ENCODE measurements at regions not wholly inside any gene's neighbourhood (a gene's known extent, or its start where the extent isn't known, plus 50 kb on each side); places are given as distances from the start of the nearest gene placed in this dataset.
"Not testable (repeated sequence)": the region's sequence is repeated elsewhere in the genome, so short reads cannot be mapped to it uniquely, and the experiment has no call there.

DNA sequence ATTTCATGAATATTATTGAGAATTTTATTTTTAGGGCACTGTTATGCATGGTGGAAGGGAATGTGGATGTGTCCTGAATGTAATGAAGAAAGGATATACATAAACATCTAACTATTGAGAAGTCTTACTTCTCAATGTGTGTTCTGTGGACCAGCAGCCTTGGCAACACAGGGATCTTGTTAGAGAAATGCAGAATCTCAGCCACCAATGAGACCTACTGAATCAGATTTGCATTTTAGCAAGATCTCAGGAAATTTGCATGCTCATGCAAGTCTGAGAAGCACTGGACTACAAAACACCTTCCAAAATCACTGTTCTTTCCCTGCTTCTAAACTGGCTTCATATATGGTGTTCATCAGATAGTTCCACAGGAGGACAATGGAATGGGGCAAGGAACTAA, 139.7 kb upstream of the WDFY3 start:
- DNase-seq (ENCODE audit: low read depth): no peak

DNA sequence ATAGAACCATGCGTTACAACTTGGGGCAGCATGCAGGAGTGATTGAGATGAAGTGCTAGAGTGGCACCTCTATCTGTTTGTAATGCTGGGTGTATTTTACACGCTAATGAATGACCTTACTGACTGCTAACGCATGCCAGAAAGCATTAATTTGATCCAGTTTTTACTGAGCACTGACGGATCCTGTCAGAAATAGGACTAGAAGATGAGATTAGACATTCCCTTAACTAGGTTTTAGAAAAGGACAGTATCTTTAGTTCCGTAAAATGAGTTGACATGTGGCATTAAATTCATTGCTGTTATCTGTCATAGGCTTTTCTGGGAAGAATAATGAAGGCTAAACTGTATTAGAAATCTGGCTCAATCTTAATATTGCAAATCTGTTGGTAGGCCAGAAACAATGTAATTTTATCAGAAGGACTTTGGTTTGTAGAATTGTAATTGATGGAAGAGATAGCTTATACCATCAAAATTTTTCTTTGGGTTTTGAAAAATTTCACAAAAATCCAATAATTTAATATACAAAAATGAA, 140.4 kb upstream of the WDFY3 start:
- no peak for DNase-seq (ENCODE audit: low read depth)

DNA sequence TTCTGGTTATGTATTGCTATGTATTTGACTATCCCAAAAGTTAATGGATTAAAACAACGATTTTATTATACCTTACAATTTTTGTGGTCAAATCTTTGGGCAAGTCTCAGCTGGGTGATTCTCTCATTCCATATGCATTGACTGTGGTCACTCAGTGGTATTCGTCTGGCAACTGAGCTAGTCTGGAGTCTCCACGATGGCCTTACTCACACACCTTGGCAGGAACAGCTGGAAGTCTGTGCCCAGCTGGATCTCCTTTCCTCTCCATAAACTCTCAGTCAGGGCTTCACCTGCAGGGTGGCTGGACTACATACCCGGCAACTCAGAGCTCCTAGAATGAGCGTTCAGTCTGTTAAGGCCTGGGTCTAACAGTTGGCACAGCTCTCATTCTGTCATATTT, 141.1 kb upstream of the WDFY3 start:
- DNase-seq (ENCODE audit: low read depth): peak; percentile 24

DNA sequence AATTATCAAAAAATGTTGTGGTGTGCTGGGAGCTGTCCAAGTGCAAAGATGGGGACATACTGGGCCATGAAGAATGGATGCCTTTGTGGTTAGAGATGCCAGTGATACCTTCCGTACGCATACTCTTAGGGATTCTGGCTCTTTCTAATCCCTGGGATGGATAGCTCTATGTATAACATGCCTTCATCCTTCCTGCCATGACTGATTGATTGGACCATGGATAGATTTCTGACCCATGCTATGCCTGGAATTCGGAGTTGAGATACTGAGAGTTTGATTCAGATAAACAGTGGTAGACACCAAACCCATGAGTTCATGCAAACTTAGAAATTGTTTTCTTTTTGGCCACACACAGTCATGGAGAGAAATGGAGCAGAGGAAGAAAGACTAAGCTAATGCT, 147.2 kb upstream of the WDFY3 start:
- no peak for DNase-seq (ENCODE audit: low read depth)

DNA sequence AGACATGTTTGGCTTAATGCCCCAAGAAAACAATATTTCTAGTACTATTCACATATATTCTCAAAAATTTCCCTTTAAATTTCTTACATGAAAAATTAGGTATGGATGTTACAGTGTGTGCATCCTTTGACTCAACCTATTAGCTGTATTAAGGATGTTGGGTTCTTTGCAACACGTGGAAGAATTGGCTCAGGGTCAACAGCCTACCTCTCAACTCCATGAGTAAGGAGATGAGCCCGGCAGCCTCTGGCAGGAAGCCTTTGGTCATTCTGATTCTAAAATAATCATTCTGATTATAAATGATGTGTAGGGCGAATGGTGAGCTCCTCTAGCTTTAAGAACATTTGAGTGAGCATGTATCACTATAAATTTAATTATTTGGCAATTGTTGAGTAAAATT, 148.0 kb upstream of the WDFY3 start:
- no peak for DNase-seq (ENCODE audit: low read depth)

DNA sequence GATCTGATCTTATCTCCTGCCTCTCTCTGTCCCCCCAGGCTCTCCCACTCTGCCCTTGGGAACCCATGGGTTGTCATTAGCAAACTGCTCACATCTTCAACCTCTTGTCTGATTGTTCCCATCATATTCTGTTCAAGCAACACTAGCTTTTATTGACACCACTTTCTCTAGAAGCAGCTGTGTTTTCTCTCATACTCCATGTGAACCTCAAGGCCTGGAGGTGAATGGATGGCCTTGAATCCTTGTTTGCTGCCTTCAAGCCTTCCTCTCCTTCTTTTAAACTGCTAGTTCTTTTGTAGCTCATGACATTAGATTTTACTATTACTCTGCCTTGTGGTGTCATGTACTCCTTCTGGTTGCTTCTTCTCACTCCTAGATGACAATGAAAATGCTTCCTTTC, 149.5 kb upstream of the WDFY3 start:
- no peak for DNase-seq (ENCODE audit: low read depth)

DNA sequence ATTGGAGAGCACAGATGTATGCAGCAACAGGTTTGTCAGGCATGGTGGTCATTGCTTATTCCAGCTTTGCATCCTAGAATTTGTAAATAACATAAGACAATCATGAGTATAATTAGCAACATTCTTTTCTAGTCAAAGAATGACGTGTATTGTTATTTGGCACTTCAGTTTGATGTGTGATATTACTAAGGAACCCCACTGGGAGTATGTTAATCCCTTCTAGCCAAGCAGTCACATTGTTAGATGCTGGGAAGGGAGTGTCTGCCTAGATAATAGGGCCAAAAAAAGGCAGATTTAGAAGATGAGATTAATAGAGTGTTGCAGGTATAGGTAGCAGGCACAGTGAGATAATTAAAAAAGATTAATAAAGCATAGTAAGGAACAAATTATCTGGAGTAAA, 159.2 kb upstream of the WDFY3 start:
- DNase-seq (ENCODE audit: low read depth): no peak

DNA sequence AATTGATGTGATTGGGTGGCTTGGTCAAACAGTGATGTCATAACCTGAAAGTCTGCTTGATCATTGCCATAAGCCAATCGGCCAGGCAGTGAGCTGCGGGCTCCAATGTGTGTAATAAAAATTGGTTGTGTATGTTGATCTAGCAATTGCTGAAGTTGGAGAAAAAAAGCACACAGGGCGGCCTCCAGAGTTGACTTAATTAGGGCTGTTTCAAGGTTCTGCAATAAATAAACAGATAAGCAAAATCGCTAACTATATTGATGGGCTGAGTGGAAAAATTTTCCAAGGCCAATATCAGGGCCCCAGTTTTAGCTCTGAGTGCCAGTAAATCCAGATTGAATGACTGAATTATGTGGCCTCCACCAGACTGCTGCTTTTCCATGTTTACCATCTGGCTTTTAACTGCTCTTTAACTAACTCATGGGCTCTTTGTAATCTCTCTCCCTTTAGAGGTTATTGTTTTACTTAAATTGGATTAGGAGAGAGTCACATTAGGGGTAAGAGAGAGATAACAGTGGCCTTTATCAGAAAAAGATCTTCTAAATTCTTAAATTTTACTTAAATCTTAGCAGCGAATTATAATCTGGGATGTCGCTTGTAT, 160.6 kb upstream of the WDFY3 start:
- DNase-seq (ENCODE audit: low read depth): no peak

DNA sequence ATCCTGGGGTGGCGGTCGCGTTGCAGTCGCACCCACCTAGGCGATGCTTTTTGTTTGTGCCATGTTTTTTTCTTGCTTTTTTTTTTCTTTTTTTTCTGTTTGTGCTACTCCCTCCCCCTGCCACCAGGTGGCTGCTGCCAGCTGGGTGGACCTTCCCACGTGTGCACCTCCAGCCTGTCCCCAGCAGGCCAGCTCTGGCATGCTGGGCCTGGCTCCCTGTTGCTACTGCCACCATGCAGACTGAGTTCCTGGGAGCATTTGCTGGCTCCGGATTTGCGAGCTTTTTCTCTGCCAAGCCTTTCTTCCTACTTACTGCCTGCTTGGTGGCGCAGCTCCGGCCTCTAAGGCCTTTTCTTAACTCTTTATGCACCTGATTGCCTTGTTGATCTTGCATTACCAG, 161.2 kb upstream of the WDFY3 start:
- DNase-seq (ENCODE audit: low read depth): peak; percentile 24

DNA sequence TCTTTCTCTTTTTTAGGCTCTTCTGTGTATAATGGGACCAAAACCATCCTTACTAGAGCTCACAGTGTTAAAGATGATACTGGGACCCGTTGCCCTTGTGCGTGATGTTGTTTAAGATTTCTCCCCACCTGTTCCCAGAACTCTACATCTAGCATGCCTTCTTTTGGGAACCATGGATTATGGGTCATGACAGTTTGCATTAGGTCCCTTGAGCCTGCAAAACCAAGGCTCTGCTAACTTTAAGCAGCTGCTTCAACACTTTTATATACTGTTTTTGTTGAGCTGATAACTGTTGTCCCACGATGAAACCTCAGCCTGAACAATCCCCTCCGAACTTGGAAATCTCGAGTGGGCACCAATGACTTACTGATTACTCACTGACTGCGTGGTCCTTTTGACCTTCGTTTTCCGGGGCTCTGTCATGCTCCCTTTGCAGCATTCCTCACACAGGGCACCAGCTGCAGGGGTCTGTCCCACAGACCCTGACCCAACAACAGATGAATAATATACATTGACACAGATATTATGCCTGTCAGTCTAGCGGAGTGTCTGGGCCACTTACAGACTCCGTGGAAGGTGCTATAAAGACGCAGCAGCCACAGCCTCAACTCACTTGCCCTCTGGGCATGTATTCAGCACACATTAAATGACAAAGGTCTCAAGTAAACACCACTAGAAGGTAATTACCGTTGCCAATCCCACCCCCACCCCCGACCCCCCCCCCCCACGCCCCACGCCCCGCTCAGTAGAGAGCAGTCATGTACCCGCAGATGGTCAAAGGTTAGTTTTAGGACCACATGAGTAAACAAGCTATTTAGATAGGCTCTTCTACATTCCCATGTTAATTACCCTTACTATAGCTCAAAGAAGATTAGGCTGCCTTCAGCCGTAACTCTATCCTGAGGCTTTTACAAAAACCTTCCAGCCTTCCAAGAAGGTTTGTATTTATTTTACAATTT, 162.0 kb upstream of the WDFY3 start:
- DNase-seq (ENCODE audit: low read depth): no peak

DNA sequence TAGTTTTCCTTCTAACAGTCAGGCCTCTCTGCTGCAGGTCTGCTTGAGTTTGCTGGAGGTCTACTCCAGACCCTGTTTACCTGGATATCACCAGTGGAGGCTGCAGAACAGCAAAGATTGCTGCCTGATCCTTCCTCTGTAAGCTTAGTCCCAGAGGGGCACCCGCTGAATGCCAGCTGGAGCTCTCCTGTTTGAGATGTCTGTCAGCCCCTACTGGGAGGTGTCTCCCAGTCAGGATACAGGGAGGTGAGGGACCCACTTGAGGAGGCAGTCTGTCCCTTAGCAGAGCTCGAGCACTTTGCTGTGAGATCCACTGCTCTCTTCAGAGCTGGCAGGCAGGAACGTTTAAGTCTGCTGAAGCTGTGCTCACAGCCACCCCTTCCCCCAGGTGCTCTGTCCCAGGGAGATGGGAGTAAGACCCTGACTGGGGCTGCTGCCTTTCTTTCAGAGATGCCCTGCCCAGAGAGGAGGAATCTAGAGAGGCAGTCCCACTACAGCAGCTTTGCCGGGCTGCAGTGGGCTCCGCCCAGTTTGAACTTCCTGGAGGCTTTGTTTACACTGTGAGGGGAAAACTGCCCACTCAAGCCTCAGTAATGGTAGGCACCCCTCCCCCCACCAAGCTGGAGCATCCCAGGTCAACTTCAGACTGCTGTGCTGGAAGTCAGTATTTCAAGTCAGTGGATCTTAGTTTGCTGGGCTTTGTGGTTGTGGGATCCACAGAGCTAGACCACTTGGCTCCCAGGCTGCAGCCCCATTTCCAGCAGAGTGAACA, 163.1 kb upstream of the WDFY3 start:
- DNase-seq (ENCODE audit: low read depth): not testable (repeated sequence)

DNA sequence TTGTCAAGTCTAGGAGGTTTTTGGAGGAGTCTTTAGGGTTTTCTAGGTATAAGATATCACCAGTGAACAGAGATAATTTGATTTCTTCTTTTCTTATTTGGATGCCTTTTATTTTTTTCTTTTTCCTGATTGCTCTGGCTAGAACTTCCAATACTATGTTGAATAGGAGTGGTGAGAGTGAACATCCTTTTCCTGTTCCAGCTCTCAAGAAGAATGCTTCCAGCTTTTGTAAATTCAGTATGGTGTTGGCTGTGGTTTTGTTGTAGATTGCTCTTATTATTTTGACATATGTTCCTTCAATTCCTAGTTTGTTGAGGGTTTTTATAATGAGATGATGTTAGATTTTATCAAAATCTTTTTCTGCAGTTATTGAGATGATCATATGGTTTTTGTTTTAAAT, 165.6 kb upstream of the WDFY3 start:
- no peak for DNase-seq (ENCODE audit: low read depth)

DNA sequence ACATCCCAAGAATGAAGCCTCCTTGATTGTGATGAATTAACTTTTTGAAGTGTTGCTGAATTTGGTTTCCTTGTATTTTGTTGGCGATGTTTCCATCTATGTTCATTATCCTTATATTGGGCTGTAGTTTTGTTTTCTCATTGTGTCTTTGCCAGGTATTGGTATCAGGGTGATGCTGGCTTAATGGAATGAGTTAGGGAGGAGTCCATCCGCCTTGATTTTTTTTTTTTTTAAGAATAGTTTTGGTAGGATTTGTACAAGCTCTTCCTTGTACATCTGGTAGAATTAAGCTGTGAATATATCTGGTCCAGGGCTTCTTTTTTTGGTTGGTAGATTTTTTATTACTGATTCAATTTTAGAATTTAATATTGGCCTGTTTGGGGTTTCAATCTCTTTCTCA, 166.1 kb upstream of the WDFY3 start:
- DNase-seq (ENCODE audit: low read depth): no peak

DNA sequence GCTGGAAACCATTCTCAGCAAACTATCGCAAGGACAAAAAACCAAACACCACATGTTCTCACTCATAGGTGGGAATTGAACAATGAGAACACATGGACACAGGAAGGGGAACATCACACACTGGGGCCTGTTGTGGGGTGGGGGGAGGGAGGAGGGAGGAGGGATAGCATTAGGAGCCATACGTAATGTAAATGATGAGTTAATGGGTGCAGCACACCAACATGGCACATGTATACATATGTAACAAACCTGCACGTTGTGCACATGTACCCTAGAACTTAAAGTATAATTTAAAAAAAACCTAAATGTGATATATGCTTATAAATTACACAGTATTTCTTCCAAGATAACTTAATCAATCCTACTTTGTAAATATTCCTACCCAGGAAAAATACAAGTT, 173.3 kb upstream of the WDFY3 start:
- not testable (repeated sequence) for DNase-seq (ENCODE audit: low read depth)

DNA sequence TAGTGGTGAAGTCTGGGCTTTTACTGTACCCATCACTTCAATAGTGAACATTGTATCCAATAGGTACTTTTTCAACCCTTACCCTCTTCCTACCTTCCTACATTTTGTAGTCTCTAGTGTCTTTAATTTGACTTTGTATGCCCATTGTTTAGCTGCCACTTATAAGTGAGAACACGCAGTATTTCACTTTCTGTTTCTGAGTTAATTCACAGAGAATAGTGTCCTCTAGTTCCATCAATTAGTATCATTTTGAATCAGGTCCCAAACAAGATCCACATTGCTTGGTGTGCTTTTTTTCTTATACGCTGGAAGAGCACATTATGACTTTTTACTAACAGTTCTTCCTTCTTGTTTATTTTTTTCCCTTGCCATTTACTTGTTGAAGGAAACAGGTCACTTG, 176.0 kb upstream of the WDFY3 start:
- DNase-seq (ENCODE audit: low read depth): no peak

DNA sequence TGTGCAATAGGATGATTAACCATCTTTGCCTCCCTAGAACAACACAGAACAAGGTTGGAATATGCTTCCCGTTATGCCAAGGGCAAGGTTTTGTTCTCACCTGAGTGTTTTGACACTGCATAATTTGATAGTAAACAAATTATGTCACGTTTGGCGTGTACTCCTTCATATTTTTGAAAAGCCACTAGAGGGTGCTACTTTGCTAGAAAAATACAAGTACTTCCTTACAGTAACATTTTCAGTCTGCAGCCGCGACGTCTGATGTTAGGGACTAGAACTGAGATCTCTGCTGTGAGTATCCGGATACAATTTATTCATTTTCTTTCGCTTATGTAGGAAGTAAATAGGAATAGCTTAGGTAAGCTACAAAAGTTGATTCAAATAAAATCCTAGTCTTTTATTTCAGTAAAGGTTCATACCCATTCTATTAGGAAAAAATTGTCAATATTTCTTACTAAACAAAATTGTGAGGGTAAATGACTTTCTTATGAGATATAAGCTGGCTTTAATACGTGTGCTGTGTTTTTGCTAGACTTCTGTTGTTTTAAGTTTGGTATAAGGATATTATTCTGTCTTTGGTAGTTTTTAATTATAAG, 181.1 kb upstream of the WDFY3 start:
- DNase-seq (ENCODE audit: low read depth): peak; percentile 69

DNA sequence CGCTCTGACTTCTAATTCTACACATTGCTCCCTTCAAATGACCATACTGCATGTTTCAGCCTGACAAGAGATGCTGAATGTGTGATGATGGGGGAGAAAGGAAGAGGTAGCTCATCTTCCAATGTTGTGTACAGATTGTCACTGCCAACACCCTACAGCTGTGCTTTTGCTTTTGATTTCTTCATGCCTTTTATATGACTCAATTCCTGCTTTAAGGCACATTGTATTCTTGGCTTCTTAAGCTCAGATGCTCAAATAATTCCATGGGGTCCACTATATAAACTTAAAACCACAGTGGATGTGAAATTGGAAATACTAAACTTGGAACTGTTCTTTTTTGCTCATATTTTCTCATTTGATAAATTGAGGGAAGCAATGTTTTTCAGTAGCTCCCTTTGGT, 183.2 kb upstream of the WDFY3 start:
- peak; percentile 13 for DNase-seq (ENCODE audit: low read depth)

DNA sequence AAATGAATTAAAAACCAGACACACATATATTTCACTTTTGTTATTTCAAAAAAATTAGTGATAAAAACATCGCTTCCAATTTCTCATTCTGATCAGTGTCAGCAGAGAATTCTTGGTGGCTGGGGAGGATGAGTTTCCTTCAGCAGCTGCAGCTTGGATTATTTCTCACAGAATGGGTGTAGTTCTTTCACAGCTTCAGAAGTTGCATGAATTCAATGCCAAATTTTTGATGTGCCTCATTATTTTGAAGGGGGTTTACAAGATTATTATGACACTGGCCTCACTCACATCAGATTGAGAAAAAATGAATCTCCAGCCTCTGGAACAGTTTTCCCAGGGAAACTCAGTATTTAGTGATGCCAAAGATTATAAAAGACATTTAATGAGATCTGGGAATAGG, 184.9 kb upstream of the WDFY3 start:
- DNase-seq (ENCODE audit: low read depth): no peak

DNA sequence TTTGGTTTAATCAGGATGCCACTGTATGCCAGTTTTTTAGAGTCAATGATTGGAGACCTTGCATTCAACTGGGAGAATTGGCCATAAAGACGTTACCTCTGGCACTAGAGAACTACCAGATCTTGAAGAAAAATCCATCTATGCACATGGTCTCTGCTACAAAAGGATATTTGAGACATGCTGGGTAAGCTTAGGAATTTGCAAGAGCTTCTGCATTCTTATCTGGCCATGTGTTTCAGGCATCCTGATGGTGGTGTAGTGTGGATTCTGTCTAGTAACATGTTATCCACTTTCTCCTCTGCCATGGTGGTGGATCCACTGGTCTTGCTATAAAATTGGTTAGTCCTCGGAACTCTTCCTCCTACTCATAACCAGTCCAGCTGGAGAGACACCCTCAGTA, 185.3 kb upstream of the WDFY3 start:
- DNase-seq (ENCODE audit: low read depth): no peak

DNA sequence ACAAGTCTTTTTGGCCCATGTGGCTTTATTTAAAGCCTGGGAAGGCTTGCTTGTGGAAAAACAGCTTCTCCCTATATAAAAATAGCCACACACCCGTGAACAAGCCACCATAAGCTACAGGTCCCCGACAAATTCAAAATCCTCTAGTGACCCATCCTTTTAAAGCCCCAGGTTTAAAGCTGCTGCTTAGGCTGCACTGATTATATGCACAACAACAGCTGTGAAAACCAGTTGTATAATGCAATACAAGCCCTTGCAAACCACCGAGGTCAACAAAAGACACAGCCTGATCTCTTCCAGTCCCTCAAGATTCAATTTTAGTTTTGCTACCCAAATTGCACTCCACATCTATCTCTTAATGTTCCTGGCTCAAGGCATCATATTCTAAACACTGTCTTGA, 186.0 kb upstream of the WDFY3 start:
- no peak for DNase-seq (ENCODE audit: low read depth)

DNA sequence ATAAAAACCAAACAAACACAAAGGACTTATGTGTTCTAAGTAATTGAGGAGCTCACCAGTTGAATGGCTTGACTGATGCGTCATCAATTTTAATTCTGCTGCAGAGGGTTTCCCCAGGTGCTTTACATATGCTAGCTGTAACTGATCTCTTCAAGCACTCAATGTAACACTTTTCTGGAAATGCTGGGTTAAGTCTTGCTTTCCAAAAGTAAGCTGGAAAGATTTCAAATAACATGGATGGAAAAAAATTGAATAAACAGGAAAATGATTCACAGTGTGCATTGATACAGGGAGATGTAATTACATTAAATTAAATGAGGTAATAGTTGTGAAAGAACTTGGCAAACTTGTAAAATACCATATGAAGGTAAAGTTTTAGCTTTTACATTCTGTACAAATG, 186.7 kb upstream of the WDFY3 start:
- DNase-seq (ENCODE audit: low read depth): no peak

DNA sequence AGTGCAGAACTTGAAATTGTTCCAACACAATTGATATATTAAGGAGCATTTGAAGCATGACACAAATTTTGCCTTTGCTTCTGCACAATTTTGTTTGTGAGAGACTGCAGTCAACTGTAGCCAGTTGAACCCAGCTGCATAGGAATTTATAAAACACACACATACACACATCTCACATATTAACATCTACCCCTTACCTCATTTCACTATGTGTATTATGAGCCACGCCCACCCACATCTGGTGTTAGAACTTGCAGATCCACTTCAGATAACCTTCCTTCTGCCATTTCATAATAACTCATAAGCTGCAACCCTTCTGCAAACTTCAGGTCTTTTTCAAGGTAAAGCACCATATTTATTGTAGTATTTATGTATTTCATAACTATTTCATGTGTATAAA, 188.1 kb upstream of the WDFY3 start:
- no peak for DNase-seq (ENCODE audit: low read depth)

All from renal cortical epithelial cell (primary cell).